DMS 273 (cell line): ENCODE measurements at regions not wholly inside any gene's neighbourhood (a gene's known extent, or its start where the extent isn't known, plus 50 kb on each side); places are given as distances from the start of the nearest gene placed in this dataset.
"Not testable (repeated sequence)": the region's sequence is repeated elsewhere in the genome, so short reads cannot be mapped to it uniquely, and the experiment has no call there.

Source experiments
- DNase-seq: peaks from one replicate; lab custom pipeline; 2025; ENCODE audit not compliant: unreplicated experiment; lab: John Stamatoyannopoulos, UW

DNA sequence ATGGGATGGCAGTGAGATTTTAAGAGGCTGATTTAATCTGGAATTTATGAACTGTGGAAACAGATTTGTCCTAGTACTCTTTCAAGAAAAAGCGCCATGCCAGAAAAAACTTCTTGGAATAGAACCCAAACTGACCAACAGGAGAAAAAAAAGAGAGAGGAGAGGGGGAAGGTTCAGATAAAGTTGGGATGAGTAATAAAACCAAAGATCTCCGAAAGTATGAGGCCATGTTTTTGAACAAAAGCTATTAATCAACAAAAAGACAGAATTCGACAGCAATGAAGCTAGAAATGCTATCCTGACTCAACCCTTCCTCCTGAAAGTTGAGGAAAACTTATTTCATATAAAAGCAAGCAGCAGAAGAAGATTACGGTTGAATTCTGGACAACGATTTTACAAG lies 135.5 kb downstream of the CEMIP2 start:
- DNase-seq: no peak

GRCh38 chr9:71630377-71630995 lies 137.8 kb downstream of the CEMIP2 start:
- DNase-seq: no peak

- no peak for DNase-seq
Measured at GRCh38 chr9:71629578-71630215, 138.6 kb downstream of the CEMIP2 start.

- DNase-seq: peak; percentile 4
Measured at GRCh38 chr9:71628247-71628646, 140.1 kb downstream of the CEMIP2 start.

DNA sequence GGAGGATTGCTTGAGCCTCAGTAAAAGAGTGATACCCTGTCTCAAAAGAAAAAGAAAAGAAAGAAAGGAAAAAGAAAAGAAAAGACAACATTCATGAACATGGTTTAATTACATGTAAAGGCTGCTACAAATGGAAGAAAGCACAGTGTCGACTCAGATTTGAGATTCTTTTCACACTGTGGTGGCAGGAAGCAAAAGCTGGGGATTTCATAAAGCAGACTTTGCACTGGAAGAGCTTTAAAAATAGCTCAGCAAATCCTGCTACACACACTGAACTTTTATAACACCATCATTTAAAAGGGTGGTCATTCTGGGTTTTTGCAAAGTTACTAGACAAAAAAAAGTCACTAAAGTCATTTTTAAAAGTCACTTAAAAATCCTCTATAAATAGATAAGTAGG lies 140.8 kb downstream of the CEMIP2 start:
- DNase-seq: no peak

DNA sequence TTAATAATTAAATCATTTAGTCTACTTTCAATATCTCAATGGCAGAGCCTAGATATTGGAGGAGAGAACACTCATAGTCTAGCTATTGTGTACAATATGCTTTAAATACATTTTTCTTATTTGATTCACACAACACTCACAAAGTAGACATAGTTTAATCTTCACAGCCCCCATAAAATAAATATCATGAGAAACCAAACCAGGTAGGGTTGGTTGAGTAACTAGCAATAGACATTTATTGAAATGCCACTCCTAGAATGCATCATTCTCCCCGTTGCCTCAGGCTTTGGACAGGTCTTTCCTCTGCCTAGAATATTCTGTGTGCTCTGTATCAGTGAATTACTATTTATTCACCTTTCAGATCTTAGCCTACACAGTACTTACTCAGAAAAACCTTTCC lies 141.9 kb downstream of the CEMIP2 start:
- no peak for DNase-seq

DNA sequence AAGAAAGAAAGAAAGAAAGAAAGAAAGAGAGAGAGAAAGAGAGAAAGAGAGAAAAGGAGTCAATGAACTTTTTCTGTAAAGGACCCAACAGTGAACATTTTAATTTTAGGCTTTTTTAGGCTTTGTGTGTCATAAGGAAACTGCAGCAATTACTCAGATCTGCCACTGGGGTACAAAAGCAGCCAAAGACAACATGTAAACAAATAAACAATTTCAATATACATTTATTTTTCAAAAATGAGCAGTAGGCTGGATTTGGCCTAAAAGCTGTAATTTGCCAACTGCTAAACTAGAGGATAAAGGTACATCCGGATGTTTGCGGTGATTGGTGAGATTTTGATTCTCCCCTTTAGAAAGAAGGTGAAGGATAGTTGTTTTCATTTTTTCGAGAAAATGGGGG lies 143.6 kb downstream of the CEMIP2 start:
- DNase-seq: no peak

- DNase-seq: no peak
Measured at GRCh38 chr9:71620746-71621145, 147.6 kb downstream of the CEMIP2 start.

- no peak for DNase-seq
Measured at GRCh38 chr9:71620331-71620730, 148.0 kb downstream of the CEMIP2 start.

GRCh38 chr9:71619926-71620325 lies 148.4 kb downstream of the CEMIP2 start:
- no peak for DNase-seq

GRCh38 chr9:71614409-71615010 lies 153.8 kb downstream of the CEMIP2 start:
- no peak for DNase-seq

DNA sequence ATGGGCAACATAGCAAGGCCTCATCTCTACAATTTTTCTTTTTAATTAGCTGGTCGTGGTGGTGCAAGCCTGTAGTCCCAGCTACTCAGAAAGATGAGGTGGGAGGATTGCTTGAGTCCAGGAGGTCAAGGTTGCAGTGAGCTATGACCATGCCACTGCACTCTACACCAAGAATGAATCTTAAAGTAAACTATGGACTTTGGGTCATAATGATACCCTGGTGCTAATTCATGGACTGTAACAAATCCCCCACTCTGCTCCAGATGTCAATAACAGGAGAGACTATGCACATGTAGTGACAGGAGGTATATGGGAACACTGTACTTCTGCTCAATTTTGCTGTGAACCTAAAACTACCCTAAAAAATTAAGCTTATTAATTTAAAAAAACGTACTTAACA lies 155.4 kb downstream of the CEMIP2 start:
- DNase-seq: no peak

DNA sequence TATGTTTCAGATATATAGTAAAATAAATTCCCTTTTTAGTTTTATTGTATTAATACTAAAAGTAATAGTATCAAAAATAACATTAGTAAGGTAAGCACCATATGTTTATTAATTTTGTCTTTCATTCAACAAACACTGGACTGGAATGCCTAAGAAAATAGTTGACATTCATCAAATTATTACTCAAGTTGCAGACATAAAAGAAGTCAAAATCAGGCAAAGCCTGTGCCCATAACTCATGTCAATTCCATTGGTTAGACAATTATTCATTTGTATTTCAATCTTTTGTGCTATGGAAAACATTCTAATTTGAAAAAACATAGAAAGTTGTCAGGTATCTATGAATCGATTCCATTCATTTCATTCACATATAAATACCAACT lies 158.9 kb downstream of the CEMIP2 start:
- DNase-seq: no peak

- no peak for DNase-seq
Measured at GRCh38 chr9:71608825-71609447, 159.4 kb downstream of the CEMIP2 start.

GRCh38 chr9:71608021-71608420 lies 160.3 kb downstream of the CEMIP2 start:
- DNase-seq: no peak

GRCh38 chr9:71607461-71607881 lies 160.8 kb downstream of the CEMIP2 start:
- DNase-seq: no peak

DNA sequence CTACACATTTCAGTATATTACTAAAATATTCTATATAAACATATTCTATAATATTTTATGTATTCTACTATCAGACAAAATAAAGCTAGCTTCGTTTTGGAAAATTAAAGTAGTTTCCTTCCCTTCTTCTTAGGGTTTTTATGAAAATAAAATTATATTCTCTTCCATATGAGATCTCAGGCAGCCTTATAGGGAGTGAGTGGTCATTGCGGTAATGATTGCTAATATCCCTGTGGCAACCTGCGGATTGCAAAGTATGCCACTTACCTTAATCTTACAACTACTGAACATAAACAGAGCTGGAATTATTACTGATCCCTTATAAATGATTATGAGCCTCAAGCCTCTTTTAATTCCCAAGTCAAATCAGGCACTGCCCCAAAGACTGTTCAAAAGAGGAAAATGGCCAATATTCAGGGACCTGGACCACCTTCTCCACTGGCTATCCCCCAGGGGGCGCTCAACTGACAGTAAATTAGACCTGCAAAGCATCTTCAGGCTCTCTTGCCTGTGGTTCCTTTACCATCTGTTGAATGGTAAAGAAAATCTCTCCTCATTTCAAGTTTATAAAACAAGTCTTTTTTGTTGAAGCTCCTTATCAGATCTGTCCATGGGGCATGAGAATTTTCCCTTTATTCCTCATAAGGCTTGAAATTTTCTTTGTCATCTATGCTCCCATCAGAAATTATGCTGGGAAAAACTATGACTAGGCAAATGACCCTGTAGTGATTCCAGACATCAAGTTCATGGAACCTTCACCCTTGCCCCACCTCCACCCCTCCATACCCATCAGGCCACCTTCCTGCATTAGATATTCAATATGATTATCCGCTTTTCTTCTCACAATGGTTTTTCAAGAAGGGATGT lies 163.9 kb downstream of the CEMIP2 start:
- peak; percentile 78 for DNase-seq

DNA sequence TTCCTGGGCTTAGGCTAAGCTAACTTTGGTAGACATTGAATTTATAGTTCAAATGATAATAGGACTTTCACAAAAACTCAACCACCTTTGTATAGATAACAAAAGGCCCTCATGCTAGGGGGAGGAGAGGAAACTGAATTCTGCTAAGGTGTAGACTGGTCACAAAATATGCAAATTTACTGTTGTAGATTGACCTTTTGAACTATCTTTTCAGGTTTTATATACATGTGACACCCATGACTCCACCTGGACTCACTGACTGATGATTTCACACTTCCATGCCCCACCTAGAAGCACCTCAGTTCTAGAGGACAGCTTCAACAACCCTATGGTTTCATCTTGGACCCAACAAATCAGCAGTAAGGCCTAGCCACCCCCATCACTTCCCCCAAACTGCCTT lies 165.7 kb downstream of the CEMIP2 start:
- no peak for DNase-seq

DNA sequence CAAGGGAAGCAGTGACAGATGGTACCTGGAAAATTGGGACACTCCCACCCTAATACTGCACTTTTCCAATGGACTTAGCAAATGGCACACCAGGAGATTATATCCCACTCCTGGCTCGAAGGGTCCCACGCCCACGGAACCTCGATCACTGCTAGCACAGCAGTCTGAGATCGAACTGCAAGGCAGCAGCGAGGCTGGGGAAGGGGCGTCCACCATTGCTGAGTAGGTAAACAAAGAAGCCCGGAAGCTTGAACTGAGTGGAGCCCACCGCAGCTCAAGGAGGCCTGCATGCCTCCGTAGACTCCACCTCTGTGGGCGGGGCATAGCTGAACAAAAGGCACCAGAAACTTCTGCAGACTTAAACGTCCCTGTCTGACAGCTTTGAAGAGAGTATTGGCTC lies 172.6 kb downstream of the CEMIP2 start:
- DNase-seq: not testable (repeated sequence)

DNA sequence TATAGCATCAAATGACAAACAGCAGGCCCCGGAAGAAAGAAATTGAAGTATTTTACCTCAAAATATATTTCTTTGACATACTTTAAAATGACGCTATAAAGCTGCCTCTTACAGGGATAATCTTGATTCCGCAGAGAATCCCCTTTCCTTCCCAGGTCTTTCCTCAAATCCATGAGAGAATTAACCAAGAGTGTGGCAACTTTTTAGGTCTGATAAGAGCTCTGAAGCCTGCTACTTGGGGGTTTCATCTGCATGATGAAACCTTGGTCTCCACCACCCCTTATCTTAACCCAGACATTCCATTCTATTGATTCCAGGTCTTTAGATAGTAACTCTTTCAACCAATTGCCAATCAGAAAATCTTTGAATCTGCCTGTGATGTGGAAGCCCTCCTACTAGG lies 173.8 kb downstream of the CEMIP2 start:
- no peak for DNase-seq

GRCh38 chr9:71592400-71592799 lies 175.9 kb downstream of the CEMIP2 start:
- DNase-seq: no peak
